ENCODE measurements at regions not wholly inside any gene's neighbourhood (a gene's known extent, or its start where the extent isn't known, plus 50 kb on each side); places are given as distances from the start of the nearest gene placed in this dataset.

GRCh38 chr6:84414531-84414930 is 187.1 kb upstream of the CEP162 start:
- Histone ChIP-seq H3K9me3 (ENCODE audit: control insufficient read depth, insufficient read depth, low read depth, low read length) (no peaks in the 10 kb centered on the region), H3K36me3 (ENCODE audit: control insufficient read depth, insufficient read depth, low read length) (no peaks in the 10 kb centered on the region), H3K27me3 (ENCODE audit: control insufficient read depth, insufficient read depth, low read length) (no peaks in the 10 kb centered on the region), H3K4me1 (ENCODE audit: control insufficient read depth, insufficient read depth, low read length) (no peaks in the 10 kb centered on the region), H3K27ac (ENCODE audit: low read length) (no peak overlapping the region), H3K4me3 (ENCODE audit: low read depth in 2 of 2, low read length in 2 of 2) (no peak overlapping the region)
- TF ChIP-seq POLR2AphosphoS5 (IDR thresholded peaks at IDR 0.05; ENCODE audit: low read depth, low read length): no peak
- TF ChIP-seq, protein P1, sequence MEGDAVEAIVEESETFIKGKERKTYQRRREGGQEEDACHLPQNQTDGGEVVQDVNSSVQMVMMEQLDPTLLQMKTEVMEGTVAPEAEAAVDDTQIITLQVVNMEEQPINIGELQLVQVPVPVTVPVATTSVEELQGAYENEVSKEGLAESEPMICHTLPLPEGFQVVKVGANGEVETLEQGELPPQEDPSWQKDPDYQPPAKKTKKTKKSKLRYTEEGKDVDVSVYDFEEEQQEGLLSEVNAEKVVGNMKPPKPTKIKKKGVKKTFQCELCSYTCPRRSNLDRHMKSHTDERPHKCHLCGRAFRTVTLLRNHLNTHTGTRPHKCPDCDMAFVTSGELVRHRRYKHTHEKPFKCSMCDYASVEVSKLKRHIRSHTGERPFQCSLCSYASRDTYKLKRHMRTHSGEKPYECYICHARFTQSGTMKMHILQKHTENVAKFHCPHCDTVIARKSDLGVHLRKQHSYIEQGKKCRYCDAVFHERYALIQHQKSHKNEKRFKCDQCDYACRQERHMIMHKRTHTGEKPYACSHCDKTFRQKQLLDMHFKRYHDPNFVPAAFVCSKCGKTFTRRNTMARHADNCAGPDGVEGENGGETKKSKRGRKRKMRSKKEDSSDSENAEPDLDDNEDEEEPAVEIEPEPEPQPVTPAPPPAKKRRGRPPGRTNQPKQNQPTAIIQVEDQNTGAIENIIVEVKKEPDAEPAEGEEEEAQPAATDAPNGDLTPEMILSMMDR (IDR thresholded peaks at IDR 0.05): no peak
- CTCF ChIA-PET: no interaction called here
- intact Hi-C loops (cut with micrococcal nuclease; ENCODE audit: unreplicated experiment) (no loop called here), in situ Hi-C loops (cut with HindIII; ENCODE audit: low pct_unique_long_range_greater_than_20kb, low sequenced_read_pairs) (no loop called here)
- no peak for ATAC-seq
- POLR2A ChIA-PET: interaction anchor here (0.7 kb wide), 1 partner anchor 379 kb away, joined by 3 read pairs; no protein-coding TSS in a partner anchor
- DNase-seq (ENCODE audit: low read depth, low spot score): no peak
- no TSS peak for BruUV-seq (replicated peaks)

DNA sequence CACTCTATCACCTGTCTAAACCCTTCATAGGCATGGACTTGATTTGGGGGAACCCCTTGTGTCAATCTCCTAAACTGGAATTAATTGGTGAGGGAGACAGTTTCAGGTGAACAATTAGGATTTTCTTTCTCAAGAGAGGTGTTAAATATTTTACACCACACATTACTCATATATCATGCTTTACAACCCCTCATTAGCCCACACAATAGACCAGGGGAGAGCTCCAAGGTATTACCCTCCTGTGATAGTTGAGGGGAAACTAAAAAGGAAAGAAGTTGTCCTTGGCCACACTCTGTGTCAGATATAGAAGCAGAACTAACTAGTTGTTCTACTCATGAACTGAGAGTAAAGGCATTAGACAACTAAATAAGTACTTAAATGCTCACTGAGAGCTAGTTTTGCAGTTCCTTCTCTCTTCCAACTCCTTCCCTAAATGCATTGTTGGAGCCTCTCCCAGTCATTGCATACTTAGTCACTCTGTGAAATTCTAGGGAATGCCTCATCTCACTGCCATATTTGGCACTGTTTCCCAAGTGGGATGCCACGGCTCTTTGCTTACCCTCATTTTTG is 183.7 kb upstream of the CEP162 start:
- ChIA-PET CTCF (no interaction called here), POLR2A (no interaction called here)
- in situ Hi-C loops (cut with HindIII; ENCODE audit: low pct_unique_long_range_greater_than_20kb, low sequenced_read_pairs) (no loop called here), intact Hi-C loops (cut with micrococcal nuclease; ENCODE audit: unreplicated experiment) (no loop called here)
- H3K4me3 ChIP-seq (ENCODE audit: low read depth in 2 of 2, low read length in 2 of 2): no peak overlapping the region
- DNase-seq (ENCODE audit: low read depth, low spot score) (no peak), ATAC-seq (no peak)
- H3K4me1 ChIP-seq (ENCODE audit: control insufficient read depth, insufficient read depth, low read length): no peaks in the 10 kb centered on the region
- BruUV-seq (replicated peaks): no TSS peak
- no peak overlapping the region for H3K27ac ChIP-seq (ENCODE audit: low read length)
- no peaks in the 10 kb centered on the region for H3K9me3 ChIP-seq (ENCODE audit: control insufficient read depth, insufficient read depth, low read depth, low read length)
- no peaks in the 10 kb centered on the region for H3K27me3 ChIP-seq (ENCODE audit: control insufficient read depth, insufficient read depth, low read length)
- TF ChIP-seq, protein P1 (IDR thresholded peaks at IDR 0.05): no peak
- TF ChIP-seq TCF7L2 (IDR thresholded peaks at IDR 0.05; ENCODE audit: low read depth, low read length) (no peak), POLR2AphosphoS5 (IDR thresholded peaks at IDR 0.05; ENCODE audit: low read depth, low read length) (no peak), SIN3A (IDR thresholded peaks at IDR 0.05; ENCODE audit: borderline replicate concordance, insufficient read depth, low read depth, low read length) (no peak), REST (IDR thresholded peaks at IDR 0.05; ENCODE audit: insufficient read depth in 1 of 2, low read depth in 2 of 2, low read length in 1 of 2) (no peak)
- no peaks in the 10 kb centered on the region for H3K36me3 ChIP-seq (ENCODE audit: control insufficient read depth, insufficient read depth, low read length)
